BJ (cell line): ENCODE measurements at regions not wholly inside any gene's neighbourhood (a gene's known extent, or its start where the extent isn't known, plus 50 kb on each side); places are given as distances from the start of the nearest gene placed in this dataset.

Experiments used
- CTCF ChIA-PET: fragments of 350-600 bp; formaldehyde crosslinking; extraction: SDS; loops from one replicate; lab custom pipeline; 2021; ENCODE audit warnings: antibody characterized with exemption, inconsistent platforms; lab: Yijun Ruan, JAX
- POLR2A ChIA-PET: fragments of 300-600 bp; sonication (Branson Sonifier 250); formaldehyde crosslinking; extraction: SDS; loops from one replicate; lab custom pipeline; 2021; ENCODE audit warnings: antibody characterized with exemption; lab: Charles Lee
- DNase-seq: peaks from one replicate; pipeline ENCODE4 v3.0.0-alpha.2; 2011; ENCODE audit warnings: low read depth
- H3K27me3 ChIP-seq: 2 replicates; pipeline ENCODE4 v1.6.0; 2011; ENCODE audit warnings: low read length; ENCODE audit not compliant: control insufficient read depth, insufficient read depth
- H3K36me3 ChIP-seq: 2 replicates; pipeline ENCODE4 v1.5.1; 2011; ENCODE audit warnings: low read length; ENCODE audit not compliant: control insufficient read depth, insufficient read depth
- H3K4me3 ChIP-seq: 2 replicates; pipeline ENCODE4 v1.5.1; 2011; ENCODE audit warnings: low read depth, mild to moderate bottlenecking, control low read depth, low read length
- TF ChIP-seq, protein P1 (sequence below): IDR thresholded peaks from 2 replicates; pipeline ENCODE4 v1.5.1; 2011; ENCODE audit warnings: low read depth, mild to moderate bottlenecking, control low read depth, inconsistent platforms, low read length, moderate library complexity; ENCODE audit not compliant: insufficient read depth

DNA sequence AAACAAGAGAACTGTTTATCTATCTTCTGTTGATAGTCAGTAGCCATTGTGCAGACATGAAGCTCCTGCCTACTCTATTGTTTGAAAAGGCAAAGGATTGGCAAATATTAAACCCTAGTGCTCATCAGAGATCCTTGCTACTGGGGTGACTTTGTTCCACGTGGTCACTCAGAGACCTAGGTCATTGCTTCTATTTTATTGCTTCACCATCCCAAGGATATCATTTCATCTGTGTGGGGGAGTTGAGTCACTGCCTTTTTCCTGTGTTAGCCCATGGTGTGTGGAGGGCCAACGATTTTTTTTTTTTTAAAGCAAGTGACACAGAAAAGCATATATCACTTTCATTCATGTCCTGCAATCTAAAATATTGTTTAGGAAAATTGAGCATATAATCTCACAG lies 254.1 kb upstream of the RXFP2 start:
- ChIA-PET POLR2A (no interaction called here), CTCF (no interaction called here)
- no peak for DNase-seq
- Histone ChIP-seq H3K36me3 (no peaks in the 10 kb centered on the region), H3K4me3 (no peak overlapping the region), H3K27me3 (no peaks in the 10 kb centered on the region)
- TF ChIP-seq, protein P1, sequence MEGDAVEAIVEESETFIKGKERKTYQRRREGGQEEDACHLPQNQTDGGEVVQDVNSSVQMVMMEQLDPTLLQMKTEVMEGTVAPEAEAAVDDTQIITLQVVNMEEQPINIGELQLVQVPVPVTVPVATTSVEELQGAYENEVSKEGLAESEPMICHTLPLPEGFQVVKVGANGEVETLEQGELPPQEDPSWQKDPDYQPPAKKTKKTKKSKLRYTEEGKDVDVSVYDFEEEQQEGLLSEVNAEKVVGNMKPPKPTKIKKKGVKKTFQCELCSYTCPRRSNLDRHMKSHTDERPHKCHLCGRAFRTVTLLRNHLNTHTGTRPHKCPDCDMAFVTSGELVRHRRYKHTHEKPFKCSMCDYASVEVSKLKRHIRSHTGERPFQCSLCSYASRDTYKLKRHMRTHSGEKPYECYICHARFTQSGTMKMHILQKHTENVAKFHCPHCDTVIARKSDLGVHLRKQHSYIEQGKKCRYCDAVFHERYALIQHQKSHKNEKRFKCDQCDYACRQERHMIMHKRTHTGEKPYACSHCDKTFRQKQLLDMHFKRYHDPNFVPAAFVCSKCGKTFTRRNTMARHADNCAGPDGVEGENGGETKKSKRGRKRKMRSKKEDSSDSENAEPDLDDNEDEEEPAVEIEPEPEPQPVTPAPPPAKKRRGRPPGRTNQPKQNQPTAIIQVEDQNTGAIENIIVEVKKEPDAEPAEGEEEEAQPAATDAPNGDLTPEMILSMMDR = no peak

DNA sequence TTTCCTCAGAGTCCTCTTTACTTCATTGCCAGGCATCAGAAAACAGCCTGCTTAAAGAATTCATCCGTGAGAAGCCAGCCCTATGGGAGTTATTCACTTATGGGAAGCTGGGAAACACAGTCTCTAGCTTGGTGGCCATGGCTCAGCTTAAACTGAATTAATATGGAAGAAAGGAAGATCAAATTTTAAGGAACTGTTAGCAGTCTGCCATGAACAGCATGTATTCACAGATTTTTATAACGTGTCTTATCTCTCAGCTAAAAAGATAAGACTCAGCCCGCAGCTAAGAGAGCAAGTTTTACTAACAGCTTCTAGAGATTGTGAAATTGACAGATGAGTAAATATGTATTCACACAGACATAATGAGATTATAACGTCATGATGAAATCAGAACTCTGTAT lies 253.7 kb upstream of the RXFP2 start:
- CTCF ChIA-PET = no interaction called here
- POLR2A ChIA-PET = no interaction called here
- Histone ChIP-seq H3K36me3 (no peaks in the 10 kb centered on the region), H3K4me3 (no peak overlapping the region), H3K27me3 (no peaks in the 10 kb centered on the region)
- TF ChIP-seq, protein P1 = no peak
- no peak for DNase-seq

DNA sequence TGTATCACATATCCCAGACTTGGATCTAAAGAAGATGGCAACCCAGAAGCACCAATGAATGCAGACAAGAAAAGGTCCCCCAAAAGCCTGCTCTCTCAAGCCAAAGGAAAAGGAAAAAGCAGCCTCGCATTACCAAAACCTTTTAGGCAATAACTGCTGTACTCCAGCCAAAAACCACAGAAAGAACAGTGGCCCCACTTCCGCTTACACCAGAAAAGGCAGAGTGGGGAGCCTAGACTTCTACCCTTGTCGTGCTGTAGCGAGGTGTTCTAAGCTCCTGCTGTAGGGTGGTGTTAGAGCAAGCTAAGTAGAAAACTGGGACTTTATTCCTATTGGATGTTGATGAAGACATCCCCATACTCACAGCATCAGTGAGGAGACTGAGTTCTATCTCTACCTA lies 244.0 kb upstream of the RXFP2 start:
- no peaks in the 10 kb centered on the region for H3K27me3 ChIP-seq
- H3K4me3 ChIP-seq = no peak overlapping the region
- CTCF ChIA-PET = interaction anchor here (0.6 to 1.7 kb wide), 2 partner anchors 16 to 226 kb away, joined by 3 to 4 read pairs; no protein-coding TSS in a partner anchor
- TF ChIP-seq, protein P1 = no peak
- DNase-seq = no peak
- no peaks in the 10 kb centered on the region for H3K36me3 ChIP-seq
- POLR2A ChIA-PET = no interaction called here

DNA sequence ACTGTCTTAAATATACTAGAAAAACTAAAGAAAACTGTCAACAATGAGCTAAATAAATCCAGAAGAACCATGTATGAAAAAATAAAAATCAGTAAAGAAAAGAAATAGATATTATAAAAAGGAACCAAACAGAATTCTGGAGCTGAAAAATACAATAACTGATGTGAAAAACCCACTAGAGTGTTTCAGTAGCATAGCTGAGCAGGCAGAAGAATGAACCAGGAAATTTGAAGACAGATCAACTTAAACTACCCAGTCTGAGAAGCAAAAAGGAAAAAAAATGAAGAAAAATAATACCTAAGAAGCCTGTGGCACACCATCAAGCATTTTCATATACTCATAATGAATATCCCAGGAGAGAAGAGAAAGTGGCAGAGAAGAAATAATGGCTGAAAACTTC lies 240.1 kb upstream of the RXFP2 start:
- ChIA-PET POLR2A (no interaction called here), CTCF (no interaction called here)
- DNase-seq = no peak
- TF ChIP-seq, protein P1 = no peak
- H3K4me3 ChIP-seq = no peak overlapping the region
- no peaks in the 10 kb centered on the region for H3K36me3 ChIP-seq
- no peaks in the 10 kb centered on the region; the same call in 1 of the 2 replicates for H3K27me3 ChIP-seq

DNA sequence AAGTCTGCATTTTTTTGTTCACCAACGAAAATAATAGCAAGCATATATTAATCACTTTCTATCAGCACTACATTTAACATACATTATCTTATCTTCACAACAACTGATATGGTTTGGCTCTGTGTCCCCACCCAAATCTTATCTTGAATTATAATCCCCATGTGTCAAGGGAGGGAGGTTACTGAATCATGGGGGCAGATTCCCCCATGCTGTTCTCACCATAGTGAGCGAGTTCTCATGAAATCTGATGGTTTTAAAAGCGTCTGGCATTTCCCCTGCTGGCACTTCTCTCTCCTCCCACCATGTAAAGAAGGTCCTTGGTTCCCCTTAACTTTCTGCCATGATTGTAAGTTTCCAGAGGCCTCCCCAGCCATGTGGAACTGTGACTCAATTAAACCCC lies 235.7 kb upstream of the RXFP2 start:
- no peak for DNase-seq
- H3K4me3 ChIP-seq = no peak overlapping the region
- TF ChIP-seq, protein P1 = no peak
- H3K36me3 ChIP-seq = no peaks in the 10 kb centered on the region
- ChIA-PET POLR2A (no interaction called here), CTCF (interaction anchor here (0.9 kb wide), 1 partner anchor 225 kb away, joined by 3 read pairs; no protein-coding TSS in a partner anchor)
- no peaks in the 10 kb centered on the region; the same call in 1 of the 2 replicates for H3K27me3 ChIP-seq
